NCI-H2107 (cell line): ENCODE measurements at regions not wholly inside any gene's neighbourhood (a gene's known extent, or its start where the extent isn't known, plus 50 kb on each side); places are given as distances from the start of the nearest gene placed in this dataset.
"Not testable (repeated sequence)": the region's sequence is repeated elsewhere in the genome, so short reads cannot be mapped to it uniquely, and the experiment has no call there.

Source experiments
- DNase-seq: peaks from one replicate; lab custom pipeline; 2025; lab: John Stamatoyannopoulos, UW

- DNase-seq = no peak
Measured at GRCh38 chr13:23086968-23087623, 93.7 kb upstream of the SGCG start.

GRCh38 chr13:23087880-23088279 lies 92.9 kb upstream of the SGCG start:
- no peak for DNase-seq

DNA sequence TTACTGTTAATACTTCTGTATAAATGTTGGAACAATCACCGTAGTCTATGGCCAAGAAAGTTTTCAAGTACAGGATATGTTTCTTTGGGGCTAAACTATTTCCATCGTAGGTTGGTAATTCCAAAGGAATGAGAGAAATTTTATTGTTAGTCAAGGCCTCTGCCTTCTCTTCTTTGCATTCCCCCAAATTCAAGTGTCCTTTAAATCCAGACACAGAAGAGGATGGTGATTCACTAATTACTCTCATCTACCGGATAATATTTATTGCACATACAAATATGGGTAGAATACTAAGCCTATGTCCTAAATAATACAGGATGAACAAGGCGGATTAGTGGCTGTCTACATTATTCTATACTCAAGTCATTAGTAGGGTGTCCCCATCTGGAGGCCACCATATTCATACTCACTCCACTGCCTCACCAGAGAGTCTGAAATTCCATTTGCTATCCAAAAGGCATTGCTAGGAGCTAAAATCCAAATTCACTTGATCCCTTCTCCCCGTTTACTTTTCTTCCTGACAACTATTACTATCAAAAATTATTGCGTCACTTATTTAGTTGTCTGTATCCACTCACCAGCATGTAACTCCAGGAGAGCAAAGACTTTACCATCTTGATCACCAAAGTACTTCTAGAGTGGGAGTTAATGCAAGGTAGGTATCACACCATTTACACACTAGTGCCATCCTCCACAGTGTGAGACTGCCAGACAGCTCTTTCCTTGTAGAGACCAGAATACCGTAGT lies 82.4 kb upstream of the SGCG start:
- DNase-seq = no peak

DNA sequence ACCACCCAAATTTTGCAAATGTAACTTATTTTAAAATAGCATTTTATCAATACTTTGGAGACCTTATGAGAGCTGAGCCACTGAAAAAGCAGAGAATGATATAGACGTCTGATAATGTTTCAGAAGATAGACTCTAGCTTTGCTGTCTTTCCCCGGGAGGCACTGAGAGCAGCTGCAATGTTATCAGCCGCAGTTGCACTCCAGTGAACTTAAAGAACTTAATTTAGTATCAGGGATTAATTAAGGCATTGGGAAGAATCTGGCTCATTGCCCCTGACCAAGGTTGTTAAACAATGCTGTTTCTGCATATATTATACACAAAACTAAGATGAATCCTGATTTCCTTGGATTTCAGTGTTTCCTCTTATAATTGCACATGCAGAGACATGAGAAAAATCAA lies 75.7 kb upstream of the SGCG start:
- no peak for DNase-seq

DNA sequence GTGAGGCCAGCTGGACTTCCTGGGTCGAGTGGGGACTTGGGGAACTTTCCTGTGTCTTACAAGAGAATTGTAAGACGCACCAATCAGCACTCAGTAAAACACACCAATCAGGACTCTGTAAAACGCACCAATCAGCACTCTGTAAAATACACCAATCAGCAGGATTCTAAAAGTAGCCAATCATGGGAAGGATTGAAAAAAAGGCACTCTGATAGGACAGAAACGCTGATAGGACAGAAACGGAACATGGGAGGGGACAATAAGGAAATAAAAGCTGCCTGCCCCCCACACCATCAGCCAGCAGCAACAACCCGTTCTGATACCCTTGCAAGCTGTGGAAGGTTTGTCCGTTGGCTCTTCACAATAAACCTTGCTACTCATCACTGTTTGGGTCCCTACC lies 73.1 kb upstream of the SGCG start:
- DNase-seq = no peak

DNA sequence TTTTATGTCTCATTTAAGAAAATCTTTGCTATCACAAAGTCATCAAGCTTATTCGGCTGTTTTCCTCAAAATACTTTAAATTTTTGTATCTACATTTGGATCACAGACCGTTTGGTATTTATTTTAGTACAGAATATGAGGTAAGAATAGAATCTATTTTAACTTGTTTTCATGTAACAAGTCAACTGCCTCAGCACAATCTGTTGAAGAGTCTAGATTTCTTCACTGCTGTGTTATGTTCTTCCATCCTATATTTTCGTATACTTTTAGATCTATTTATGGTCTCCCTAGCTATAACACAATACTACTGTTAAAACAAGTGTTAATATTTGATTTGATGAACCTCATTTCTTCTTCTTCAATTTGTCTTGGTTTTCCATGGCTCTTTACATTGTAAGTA lies 61.6 kb upstream of the SGCG start:
- no peak for DNase-seq

DNA sequence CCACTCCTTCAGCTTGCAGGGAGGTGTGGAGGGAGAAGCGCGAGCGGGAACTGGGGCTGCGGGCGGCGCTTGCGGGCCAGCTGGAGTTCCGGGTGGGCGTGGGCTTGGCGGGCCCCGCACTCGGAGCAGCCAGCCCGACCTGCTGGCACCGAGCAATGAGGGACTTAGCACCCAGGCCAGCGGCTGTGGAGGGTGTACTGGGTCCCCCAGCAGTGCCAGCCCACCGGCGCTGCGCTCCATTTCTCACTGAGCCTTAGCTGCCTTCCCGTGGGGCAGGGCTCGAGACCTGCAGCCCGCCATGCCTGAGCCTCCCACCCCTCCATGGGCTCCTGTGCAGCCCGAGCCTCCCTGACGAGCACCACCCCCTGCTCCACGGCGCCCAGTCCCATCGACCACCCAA lies 53.2 kb upstream of the SGCG start:
- DNase-seq = not testable (repeated sequence)

DNA sequence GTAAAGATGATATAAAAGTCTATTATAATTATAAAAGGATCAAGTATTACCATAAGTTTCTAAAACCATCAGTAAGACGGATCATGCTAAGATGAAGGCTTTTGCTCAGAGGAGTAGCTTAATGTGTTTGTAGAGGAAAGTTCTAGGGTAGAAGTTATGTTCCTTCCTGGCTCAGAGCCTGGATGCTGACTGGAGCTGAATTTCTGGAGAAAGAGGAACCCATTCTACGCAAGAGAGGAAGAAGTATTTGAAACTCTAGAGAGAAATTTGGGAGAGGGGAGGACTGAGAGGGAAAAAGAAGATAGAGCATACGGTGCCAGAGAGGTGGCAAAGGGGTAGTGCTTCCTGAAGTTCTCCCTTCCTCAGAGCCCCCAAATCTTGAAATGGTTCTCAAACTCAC lies 51.4 kb upstream of the SGCG start:
- DNase-seq = no peak
